Esophagus squamous epithelium (tissue), 4 donors: ENCODE measurements at regions not wholly inside any gene's neighbourhood (a gene's known extent, or its start where the extent isn't known, plus 50 kb on each side); places are given as distances from the start of the nearest gene placed in this dataset.

Experiments used
- POLR2A ChIP-seq, 4 donors: fragments of 450-650 bp; IDR thresholded peaks; one replicate each; pipeline ENCODE4 v1.6.1; 2017; ENCODE audit warnings: antibody characterized with exemption in 4 of 4, mild to moderate bottlenecking in 4 of 4, moderate library complexity in 3 of 4
- TF ChIP-seq, protein P1 (sequence below), 6 experiments: fragments of 450-650 bp in 4 of 6; fragments of 200-600 bp in 2 of 6; sonication (generic) in 2 of 6; IDR thresholded peaks; one replicate each; pipeline ENCODE4 v1.5.1; 2016 to 2019; ENCODE audit warnings: antibody characterized with exemption in 6 of 6, mild to moderate bottlenecking in 4 of 6, moderate library complexity in 4 of 6

DNA sequence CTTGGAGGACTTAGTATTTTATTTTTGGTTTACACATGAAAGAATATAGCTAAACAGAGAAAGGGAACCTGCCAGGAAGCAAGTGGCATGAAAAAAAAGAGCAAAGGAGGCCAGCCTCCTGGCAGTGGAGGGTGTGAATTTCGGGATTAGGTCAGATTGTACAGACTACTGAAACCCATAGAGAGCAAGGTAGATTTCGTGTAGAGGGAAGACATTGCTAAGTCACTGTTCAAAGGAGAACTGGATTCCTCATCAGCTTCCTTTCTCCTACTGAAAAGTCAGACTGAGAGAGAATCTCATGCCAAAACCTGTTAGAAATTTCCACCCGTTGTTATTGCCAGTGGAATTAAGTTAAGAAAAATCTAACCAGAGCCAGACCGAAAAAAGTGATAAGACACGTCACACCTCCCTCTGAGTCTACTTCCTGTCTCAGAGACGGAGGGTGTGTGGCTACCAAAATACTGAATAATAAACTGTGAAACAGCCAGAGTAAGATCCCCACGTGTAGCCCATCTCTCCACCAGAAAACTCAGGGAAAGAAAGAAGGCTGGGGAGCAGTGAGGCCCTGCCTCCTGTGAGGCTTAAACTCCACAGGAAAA is 118.8 kb downstream of the SKIDA1 start:
- TF ChIP-seq, protein P1, sequence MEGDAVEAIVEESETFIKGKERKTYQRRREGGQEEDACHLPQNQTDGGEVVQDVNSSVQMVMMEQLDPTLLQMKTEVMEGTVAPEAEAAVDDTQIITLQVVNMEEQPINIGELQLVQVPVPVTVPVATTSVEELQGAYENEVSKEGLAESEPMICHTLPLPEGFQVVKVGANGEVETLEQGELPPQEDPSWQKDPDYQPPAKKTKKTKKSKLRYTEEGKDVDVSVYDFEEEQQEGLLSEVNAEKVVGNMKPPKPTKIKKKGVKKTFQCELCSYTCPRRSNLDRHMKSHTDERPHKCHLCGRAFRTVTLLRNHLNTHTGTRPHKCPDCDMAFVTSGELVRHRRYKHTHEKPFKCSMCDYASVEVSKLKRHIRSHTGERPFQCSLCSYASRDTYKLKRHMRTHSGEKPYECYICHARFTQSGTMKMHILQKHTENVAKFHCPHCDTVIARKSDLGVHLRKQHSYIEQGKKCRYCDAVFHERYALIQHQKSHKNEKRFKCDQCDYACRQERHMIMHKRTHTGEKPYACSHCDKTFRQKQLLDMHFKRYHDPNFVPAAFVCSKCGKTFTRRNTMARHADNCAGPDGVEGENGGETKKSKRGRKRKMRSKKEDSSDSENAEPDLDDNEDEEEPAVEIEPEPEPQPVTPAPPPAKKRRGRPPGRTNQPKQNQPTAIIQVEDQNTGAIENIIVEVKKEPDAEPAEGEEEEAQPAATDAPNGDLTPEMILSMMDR (IDR thresholded peaks at IDR 0.05) = no peak
- no peak for TF ChIP-seq POLR2A (IDR thresholded peaks at IDR 0.05)
